Endometrial microvascular endothelial cells (primary cell): ENCODE measurements at regions not wholly inside any gene's neighbourhood (a gene's known extent, or its start where the extent isn't known, plus 50 kb on each side); places are given as distances from the start of the nearest gene placed in this dataset.
"Not testable (repeated sequence)": the region's sequence is repeated elsewhere in the genome, so short reads cannot be mapped to it uniquely, and the experiment has no call there.

Experiments
- in situ Hi-C: cut with HindIII; loops from 2 replicates; pipeline ENCODE4 v1.10.0; 2017; ENCODE audit warnings: low sequenced_read_pairs, low pct_unique_long_range_greater_than_20kb; ENCODE audit errors: inconsistent ontology term

- in situ Hi-C loops: no loop called here
Observed at GRCh38 chr10:65660006-65660405, 1265.8 kb upstream of the LRRTM3 start.

- in situ Hi-C loops: no loop called here
Observed at GRCh38 chr10:65670087-65670486, 1255.7 kb upstream of the LRRTM3 start.

GRCh38 chr10:65670596-65670995 lies 1255.2 kb upstream of the LRRTM3 start:
- in situ Hi-C loops: not testable (repeated sequence)

- in situ Hi-C loops: no loop called here
Observed at GRCh38 chr10:65675236-65675635, 1250.6 kb upstream of the LRRTM3 start.

GRCh38 chr10:65684896-65685295 lies 1240.9 kb upstream of the LRRTM3 start:
- in situ Hi-C loops: no loop called here

- in situ Hi-C loops: no loop called here
Observed at GRCh38 chr10:65701168-65701776, 1224.6 kb upstream of the LRRTM3 start.

GRCh38 chr10:65708057-65708456 lies 1217.8 kb upstream of the LRRTM3 start:
- in situ Hi-C loops: no loop called here

- in situ Hi-C loops: no loop called here
Observed at GRCh38 chr10:65710306-65710705, 1215.5 kb upstream of the LRRTM3 start.

- in situ Hi-C loops: no loop called here
Observed at GRCh38 chr10:65719790-65720189, 1206.0 kb upstream of the LRRTM3 start.

- in situ Hi-C loops: no loop called here
Observed at GRCh38 chr10:65720901-65721300, 1204.9 kb upstream of the LRRTM3 start.

GRCh38 chr10:65723525-65723924 lies 1202.3 kb upstream of the LRRTM3 start:
- in situ Hi-C loops: no loop called here

- in situ Hi-C loops: no loop called here
Observed at GRCh38 chr10:65735382-65735781, 1190.5 kb upstream of the LRRTM3 start.

- in situ Hi-C loops: no loop called here
Observed at GRCh38 chr10:65742906-65743305, 1182.9 kb upstream of the LRRTM3 start.

- in situ Hi-C loops: no loop called here
Observed at GRCh38 chr10:65751218-65751617, 1174.6 kb upstream of the LRRTM3 start.

GRCh38 chr10:65751896-65752295 lies 1173.9 kb upstream of the LRRTM3 start:
- in situ Hi-C loops: no loop called here

- in situ Hi-C loops: no loop called here
Observed at GRCh38 chr10:65753532-65753931, 1172.3 kb upstream of the LRRTM3 start.

- in situ Hi-C loops: no loop called here
Observed at GRCh38 chr10:65754112-65754511, 1171.7 kb upstream of the LRRTM3 start.

- in situ Hi-C loops: no loop called here
Observed at GRCh38 chr10:65762311-65762710, 1163.5 kb upstream of the LRRTM3 start.

- in situ Hi-C loops: no loop called here
Observed at GRCh38 chr10:65765006-65765541, 1160.8 kb upstream of the LRRTM3 start.

GRCh38 chr10:65769828-65770227 lies 1156.0 kb upstream of the LRRTM3 start:
- in situ Hi-C loops: no loop called here

GRCh38 chr10:65778753-65779152 lies 1147.1 kb upstream of the LRRTM3 start:
- in situ Hi-C loops: no loop called here
